ENCODE measurements at regions not wholly inside any gene's neighbourhood (a gene's known extent, or its start where the extent isn't known, plus 50 kb on each side); places are given as distances from the start of the nearest gene placed in this dataset.

- no peak for TF ChIP-seq POLR2A (IDR thresholded peaks at IDR 0.05; ENCODE audit: low read depth, low read length)
- no peak for TF ChIP-seq SPI1 (IDR thresholded peaks at IDR 0.05; ENCODE audit: low read depth, low read length)
- no peak for TF ChIP-seq POLR2AphosphoS5 (IDR thresholded peaks at IDR 0.05; ENCODE audit: low read depth, low read length)
- no peak for TF ChIP-seq TAF1 (IDR thresholded peaks at IDR 0.05; ENCODE audit: low read depth, low read length)
- no peak for TF ChIP-seq POU2F2 (IDR thresholded peaks at IDR 0.05; ENCODE audit: low read depth, low read length)
- TF ChIP-seq PAX5 (IDR thresholded peaks at IDR 0.05; ENCODE audit: insufficient read depth, low read length, severe bottlenecking), result no peak
These were observed 301.7 kb upstream of the FSIP2 start for GRCh38 chr2:185436787-185437372.

GRCh38 chr2:185441486-185442005, 297.1 kb upstream of the FSIP2 start:
- TF ChIP-seq POU2F2 (IDR thresholded peaks at IDR 0.05; ENCODE audit: low read depth, low read length), result no peak
- no peak for TF ChIP-seq PAX5 (IDR thresholded peaks at IDR 0.05; ENCODE audit: insufficient read depth, low read length, severe bottlenecking)
- TF ChIP-seq POLR2AphosphoS5 (IDR thresholded peaks at IDR 0.05; ENCODE audit: low read depth, low read length), result no peak
- no peak for TF ChIP-seq POLR2A (IDR thresholded peaks at IDR 0.05; ENCODE audit: low read depth, low read length)
- TF ChIP-seq TAF1 (IDR thresholded peaks at IDR 0.05; ENCODE audit: low read depth, low read length), result no peak
- TF ChIP-seq SPI1 (IDR thresholded peaks at IDR 0.05; ENCODE audit: low read depth, low read length), result no peak
- FAIRE-seq (no peak), DNase-seq (ENCODE audit: insufficient read length, low spot score) (no peak)

More at GRCh38 chr2:185436787-185437372, 301.7 kb upstream of the FSIP2 start:
- FAIRE-seq (no peak), DNase-seq (ENCODE audit: insufficient read length, low spot score) (no peak)

DNA sequence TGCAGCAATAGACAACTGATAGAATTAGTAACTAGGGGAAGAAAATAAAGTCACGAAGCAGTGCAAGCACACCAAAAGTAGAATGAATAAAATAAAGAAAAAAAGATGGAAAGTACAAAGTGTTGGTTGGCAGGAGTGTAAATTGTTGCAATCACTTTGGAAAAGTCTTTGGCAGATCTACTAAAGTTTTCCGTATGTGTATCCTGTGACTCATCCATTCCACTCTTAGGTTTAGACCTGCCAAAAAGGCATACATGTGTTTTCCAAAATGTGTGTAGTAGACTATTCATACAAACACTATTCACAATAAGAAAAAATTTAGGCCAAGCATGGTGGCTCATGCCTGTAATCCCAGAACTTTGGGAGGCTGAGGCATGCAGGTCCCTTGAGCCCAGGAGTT, 282.1 kb upstream of the FSIP2 start:
- TF ChIP-seq SPI1 (IDR thresholded peaks at IDR 0.05; ENCODE audit: low read depth, low read length) (no peak), PAX5 (IDR thresholded peaks at IDR 0.05; ENCODE audit: insufficient read depth, low read length, severe bottlenecking) (no peak), POLR2A (IDR thresholded peaks at IDR 0.05; ENCODE audit: low read depth, low read length) (no peak), POLR2AphosphoS5 (IDR thresholded peaks at IDR 0.05; ENCODE audit: low read depth, low read length) (no peak), TAF1 (IDR thresholded peaks at IDR 0.05; ENCODE audit: low read depth, low read length) (no peak), POU2F2 (IDR thresholded peaks at IDR 0.05; ENCODE audit: low read depth, low read length) (no peak)
- DNase-seq (ENCODE audit: insufficient read length, low spot score) (no peak), FAIRE-seq (no peak)

DNA sequence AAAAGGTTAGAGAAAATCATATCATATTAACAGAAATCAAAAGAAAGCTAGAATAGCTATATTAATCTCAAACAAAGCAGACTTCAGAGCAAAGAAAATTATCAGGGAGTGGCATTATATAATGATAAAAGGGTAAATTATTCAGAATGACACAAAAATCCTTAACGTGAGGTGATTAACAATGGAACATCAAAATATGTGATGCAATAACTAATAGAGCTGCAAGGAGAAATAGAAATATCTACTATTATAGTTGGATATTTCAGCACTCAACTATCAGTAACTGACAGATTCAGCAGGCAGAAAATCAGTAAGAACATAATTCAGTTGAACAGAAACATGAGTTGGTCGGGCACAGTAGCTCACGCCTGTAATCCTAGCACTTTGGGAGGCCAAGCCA, 275.1 kb upstream of the FSIP2 start:
- no peak for DNase-seq (ENCODE audit: insufficient read length, low spot score)
- no peak for FAIRE-seq
- no peak for TF ChIP-seq SPI1 (IDR thresholded peaks at IDR 0.05; ENCODE audit: low read depth, low read length)
- no peak for TF ChIP-seq POU2F2 (IDR thresholded peaks at IDR 0.05; ENCODE audit: low read depth, low read length)
- TF ChIP-seq POLR2A (IDR thresholded peaks at IDR 0.05; ENCODE audit: low read depth, low read length), result no peak
- TF ChIP-seq POLR2AphosphoS5 (IDR thresholded peaks at IDR 0.05; ENCODE audit: low read depth, low read length), result no peak
- TF ChIP-seq PAX5 (IDR thresholded peaks at IDR 0.05; ENCODE audit: insufficient read depth, low read length, severe bottlenecking), result no peak
- TF ChIP-seq TAF1 (IDR thresholded peaks at IDR 0.05; ENCODE audit: low read depth, low read length), result no peak

- no peak for FAIRE-seq
- no peak for DNase-seq (ENCODE audit: insufficient read length, low spot score)
- TF ChIP-seq SPI1 (IDR thresholded peaks at IDR 0.05; ENCODE audit: low read depth, low read length) (no peak), POLR2A (IDR thresholded peaks at IDR 0.05; ENCODE audit: low read depth, low read length) (no peak), PAX5 (IDR thresholded peaks at IDR 0.05; ENCODE audit: insufficient read depth, low read length, severe bottlenecking) (no peak), POU2F2 (IDR thresholded peaks at IDR 0.05; ENCODE audit: low read depth, low read length) (no peak), TAF1 (IDR thresholded peaks at IDR 0.05; ENCODE audit: low read depth, low read length) (no peak)
These were observed 271.7 kb upstream of the FSIP2 start for GRCh38 chr2:185466915-185467314.

DNA sequence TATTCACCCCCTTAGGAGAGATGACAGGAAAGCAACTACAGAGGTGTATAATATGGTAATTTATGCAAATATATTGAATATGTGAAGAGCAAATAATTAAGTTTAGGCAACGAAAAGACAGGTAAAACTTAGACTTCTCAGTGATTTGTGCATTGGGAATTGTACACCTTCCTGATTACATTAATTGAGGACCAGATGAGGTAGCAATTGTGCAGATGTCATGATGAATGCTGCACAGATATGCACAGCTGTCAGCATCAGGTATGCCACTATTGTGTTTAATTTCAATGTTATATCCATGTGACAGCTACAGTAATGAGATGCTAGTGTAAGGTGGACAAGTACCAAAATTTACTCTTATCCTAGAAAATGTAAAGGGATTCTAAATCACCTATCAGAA, 267.2 kb upstream of the FSIP2 start:
- no peak for TF ChIP-seq PAX5 (IDR thresholded peaks at IDR 0.05; ENCODE audit: insufficient read depth, low read length, severe bottlenecking)
- no peak for TF ChIP-seq POU2F2 (IDR thresholded peaks at IDR 0.05; ENCODE audit: low read depth, low read length)
- no peak for TF ChIP-seq SPI1 (IDR thresholded peaks at IDR 0.05; ENCODE audit: low read depth, low read length)
- TF ChIP-seq POLR2A (IDR thresholded peaks at IDR 0.05; ENCODE audit: low read depth, low read length), result no peak
- TF ChIP-seq POLR2AphosphoS5 (IDR thresholded peaks at IDR 0.05; ENCODE audit: low read depth, low read length), result no peak
- TF ChIP-seq TAF1 (IDR thresholded peaks at IDR 0.05; ENCODE audit: low read depth, low read length), result no peak
- FAIRE-seq (no peak), DNase-seq (ENCODE audit: insufficient read length, low spot score) (no peak)

DNA sequence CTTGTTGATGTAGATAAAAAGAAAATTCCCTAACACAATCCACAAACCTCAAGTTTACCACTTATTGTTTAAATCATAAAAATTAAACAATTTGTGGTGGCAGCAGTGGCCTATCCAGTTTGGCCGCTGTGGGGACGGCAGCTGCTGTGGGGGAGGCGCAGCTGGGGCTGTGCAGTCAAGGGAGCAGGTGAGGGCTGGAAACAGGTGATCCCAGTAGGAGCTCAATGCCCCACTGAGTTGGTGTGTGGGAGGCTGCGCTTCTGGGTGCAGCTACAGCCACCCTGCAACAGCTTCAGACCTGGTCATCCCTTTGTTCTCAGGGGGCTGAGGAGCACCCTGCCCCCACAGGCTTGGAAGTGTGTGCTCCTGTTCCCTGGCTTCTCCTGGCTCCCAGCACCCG, 266.0 kb upstream of the FSIP2 start:
- FAIRE-seq (no peak), DNase-seq (ENCODE audit: insufficient read length, low spot score) (no peak)
- TF ChIP-seq TAF1 (IDR thresholded peaks at IDR 0.05; ENCODE audit: low read depth, low read length), result no peak

DNA sequence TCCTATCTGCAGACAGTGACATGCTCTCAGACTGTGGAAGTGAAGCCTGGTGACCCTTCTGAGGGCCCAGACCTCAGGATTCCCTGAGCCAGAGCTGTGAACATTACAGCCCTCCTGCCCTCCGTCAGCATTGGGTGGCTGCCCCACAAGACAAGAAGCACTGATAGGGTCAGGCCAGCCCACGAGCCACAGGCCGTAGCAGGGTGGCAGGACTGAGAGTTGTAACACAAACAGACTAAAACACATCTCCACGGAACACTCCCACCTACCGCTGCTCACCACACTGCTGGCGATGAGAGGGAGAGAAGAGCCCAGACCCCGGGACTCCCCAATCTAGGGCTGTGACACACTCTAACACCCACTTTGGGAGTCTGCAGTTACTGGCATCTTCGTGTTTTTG, 264.8 kb upstream of the FSIP2 start:
- DNase-seq (ENCODE audit: insufficient read length, low spot score) (no peak), FAIRE-seq (no peak)
- TF ChIP-seq POLR2AphosphoS5 (IDR thresholded peaks at IDR 0.05; ENCODE audit: low read depth, low read length) (no peak), SPI1 (IDR thresholded peaks at IDR 0.05; ENCODE audit: low read depth, low read length) (no peak), TAF1 (IDR thresholded peaks at IDR 0.05; ENCODE audit: low read depth, low read length) (no peak), POU2F2 (IDR thresholded peaks at IDR 0.05; ENCODE audit: low read depth, low read length) (no peak), PAX5 (IDR thresholded peaks at IDR 0.05; ENCODE audit: insufficient read depth, low read length, severe bottlenecking) (no peak), POLR2A (IDR thresholded peaks at IDR 0.05; ENCODE audit: low read depth, low read length) (no peak)

- DNase-seq (ENCODE audit: insufficient read length, low spot score), result no peak
- TF ChIP-seq PAX5 (IDR thresholded peaks at IDR 0.05; ENCODE audit: insufficient read depth, low read length, severe bottlenecking), result no peak
- FAIRE-seq, result no peak
These were observed 262.7 kb upstream of the FSIP2 start for GRCh38 chr2:185475914-185476313.

DNA sequence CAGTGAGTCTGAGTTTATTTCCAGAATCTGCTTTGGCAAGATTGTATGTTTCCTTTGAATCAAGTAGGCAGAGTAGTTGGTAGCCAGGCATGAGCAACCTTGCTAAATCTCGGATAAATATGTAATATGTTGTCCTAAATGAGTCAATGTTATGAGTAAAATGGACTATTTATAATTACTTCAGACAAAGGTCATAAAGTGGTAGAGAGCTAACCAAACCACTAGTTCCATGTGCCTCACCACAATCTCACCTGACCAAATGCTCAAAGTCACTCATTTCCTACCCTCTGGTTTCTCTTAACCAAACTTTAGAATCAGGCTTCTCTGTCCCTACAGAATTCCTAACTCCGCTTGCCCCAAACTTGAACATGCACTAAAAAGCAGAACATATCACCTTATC, 261.2 kb upstream of the FSIP2 start:
- DNase-seq (ENCODE audit: insufficient read length, low spot score) (no peak), FAIRE-seq (no peak)
- TF ChIP-seq POU2F2 (IDR thresholded peaks at IDR 0.05; ENCODE audit: low read depth, low read length) (no peak), POLR2A (IDR thresholded peaks at IDR 0.05; ENCODE audit: low read depth, low read length) (no peak)

Data from GM12891 (cell line).